SJCRH30 (cell line): ENCODE measurements at regions not wholly inside any gene's neighbourhood (a gene's known extent, or its start where the extent isn't known, plus 50 kb on each side); places are given as distances from the start of the nearest gene placed in this dataset.

ENCODE experiments used
- DNase-seq, 2 experiments: peaks; one replicate each; pipeline ENCODE4 v3.0.0-alpha.2; 2015 to 2020
- H3K27ac ChIP-seq: fragments of 250-450 bp; sonication (Bioruptor Pico); 2 replicates; pipeline ENCODE4 v1.5.1; 2020; ENCODE audit warnings: mild to moderate bottlenecking, moderate library complexity
- H3K27me3 ChIP-seq: fragments of 250-450 bp; sonication (Bioruptor Pico); 2 replicates; pipeline ENCODE4 v1.5.1; 2020; ENCODE audit warnings: mild to moderate bottlenecking, moderate library complexity
- H3K36me3 ChIP-seq: fragments of 250-450 bp; sonication (Bioruptor Pico); 2 replicates; pipeline ENCODE4 v1.5.1; 2020; ENCODE audit warnings: mild to moderate bottlenecking, moderate library complexity
- H3K4me1 ChIP-seq: fragments of 250-450 bp; sonication (Bioruptor Pico); 2 replicates; pipeline ENCODE4 v1.5.1; 2020; ENCODE audit warnings: mild to moderate bottlenecking, moderate library complexity
- H3K4me3 ChIP-seq: fragments of 250-450 bp; sonication (Bioruptor Pico); 2 replicates; pipeline ENCODE4 v1.5.1; 2020; ENCODE audit warnings: mild to moderate bottlenecking, moderate library complexity
- H3K9me3 ChIP-seq: fragments of 250-450 bp; sonication (Bioruptor Pico); replicated peaks from 2 replicates; pipeline ENCODE4 v1.5.1; 2020; ENCODE audit warnings: mild to moderate bottlenecking, moderate library complexity

DNA sequence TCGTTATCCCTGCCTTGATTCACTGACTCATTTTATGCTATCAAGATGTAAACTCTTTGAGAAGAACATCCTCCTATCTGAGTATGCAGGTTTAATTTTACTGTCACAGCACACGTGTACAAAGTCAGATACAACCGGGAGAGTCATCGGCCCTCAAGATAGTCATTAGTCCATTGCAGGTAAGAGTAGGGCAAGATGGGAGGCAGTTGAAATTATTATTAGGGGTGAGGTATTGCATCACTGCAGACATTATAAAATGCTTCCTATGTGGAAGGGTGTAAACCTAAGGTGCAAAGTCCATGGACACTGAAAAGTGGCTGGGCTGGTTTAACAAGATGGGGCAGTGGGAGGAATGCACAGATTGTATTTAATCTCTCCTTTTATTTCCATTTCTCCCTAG lies 113.7 kb downstream of the ARL4A start:
- Histone ChIP-seq H3K27ac (no peak overlapping the region), H3K9me3 (no peaks in the 10 kb centered on the region)

DNA sequence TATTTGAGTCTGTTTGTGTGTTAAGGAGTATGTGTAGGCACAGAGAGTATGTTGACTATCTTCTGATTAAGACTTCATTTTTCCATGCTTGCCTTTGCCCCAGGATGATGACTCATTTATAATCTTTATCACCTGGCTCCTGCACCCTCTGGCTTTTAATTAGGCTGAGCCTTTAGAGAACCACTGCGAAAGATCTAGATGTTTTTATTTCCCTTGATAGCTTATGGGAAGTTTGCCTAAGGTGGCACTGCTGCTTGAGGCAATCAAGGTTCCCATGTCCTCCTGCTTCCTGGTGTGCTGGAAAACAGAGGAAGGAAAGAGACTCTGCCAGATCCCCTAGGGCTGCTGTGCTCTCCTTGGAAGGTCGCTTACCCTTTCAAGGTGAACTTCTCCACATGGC lies 114.6 kb downstream of the ARL4A start:
- Histone ChIP-seq H3K4me1 (no peaks in the 10 kb centered on the region), H3K9me3 (no peaks in the 10 kb centered on the region), H3K4me3 (no peak overlapping the region), H3K27me3 (no peaks in the 10 kb centered on the region; the same call in 1 of the 2 replicates), H3K27ac (no peak overlapping the region), H3K36me3 (no peaks in the 10 kb centered on the region)
- no peak for DNase-seq

More for the DNA sequence above, 113.7 kb downstream of the ARL4A start:
- H3K36me3 ChIP-seq: no peaks in the 10 kb centered on the region
- H3K4me1 ChIP-seq: no peaks in the 10 kb centered on the region
- no peaks in the 10 kb centered on the region; the same call in 1 of the 2 replicates for H3K27me3 ChIP-seq
- DNase-seq: no peak
- no peak overlapping the region for H3K4me3 ChIP-seq

DNA sequence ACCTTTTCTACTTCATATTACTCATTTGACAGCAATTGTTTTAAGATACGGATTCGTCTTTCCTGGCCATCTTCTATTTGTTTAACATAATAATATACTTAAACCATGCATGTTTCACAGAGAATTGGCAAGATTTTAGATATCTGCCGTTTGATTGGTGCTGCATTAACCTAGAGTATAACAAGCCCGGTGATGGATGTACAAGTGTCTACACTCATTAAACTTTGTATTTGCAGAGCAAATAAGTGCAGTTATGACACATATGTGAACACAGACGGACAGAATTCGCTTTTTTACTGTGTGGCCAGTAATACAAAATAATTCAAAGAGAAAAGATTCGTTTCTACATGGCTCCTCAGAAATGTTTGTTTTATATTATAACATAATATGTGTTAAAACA lies 116.1 kb downstream of the ARL4A start:
- Histone ChIP-seq H3K4me1 (no peaks in the 10 kb centered on the region), H3K9me3 (no peaks in the 10 kb centered on the region)

DNA sequence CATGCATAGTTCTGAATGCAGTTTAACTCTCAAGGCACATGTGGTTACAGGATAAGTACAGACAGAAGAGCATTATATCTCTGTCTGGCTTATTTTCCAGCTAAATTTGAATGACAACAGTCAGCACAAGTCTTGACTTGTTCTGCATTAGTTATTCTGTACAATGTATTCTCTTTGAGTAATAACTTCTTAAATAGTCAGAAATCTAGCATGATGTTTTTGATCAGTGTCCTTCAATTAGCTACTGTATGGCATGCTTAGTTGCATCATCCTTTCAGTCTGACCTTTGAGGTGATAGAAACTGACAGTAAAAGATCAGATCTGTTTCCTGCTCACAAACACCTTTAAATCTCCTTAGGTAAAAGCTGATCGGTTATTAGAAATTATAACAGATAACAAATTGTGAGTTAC lies 118.1 kb downstream of the ARL4A start:
- Histone ChIP-seq H3K27me3 (no peaks in the 10 kb centered on the region), H3K4me1 (no peaks in the 10 kb centered on the region), H3K36me3 (no peaks in the 10 kb centered on the region), H3K9me3 (no peaks in the 10 kb centered on the region), H3K27ac (no peak overlapping the region), H3K4me3 (no peak overlapping the region)
- DNase-seq: no peak

More for the DNA sequence above, 116.1 kb downstream of the ARL4A start:
- Histone ChIP-seq H3K27me3 (no peaks in the 10 kb centered on the region), H3K36me3 (no peaks in the 10 kb centered on the region), H3K27ac (no peak overlapping the region), H3K4me3 (no peak overlapping the region)
- DNase-seq: no peak

DNA sequence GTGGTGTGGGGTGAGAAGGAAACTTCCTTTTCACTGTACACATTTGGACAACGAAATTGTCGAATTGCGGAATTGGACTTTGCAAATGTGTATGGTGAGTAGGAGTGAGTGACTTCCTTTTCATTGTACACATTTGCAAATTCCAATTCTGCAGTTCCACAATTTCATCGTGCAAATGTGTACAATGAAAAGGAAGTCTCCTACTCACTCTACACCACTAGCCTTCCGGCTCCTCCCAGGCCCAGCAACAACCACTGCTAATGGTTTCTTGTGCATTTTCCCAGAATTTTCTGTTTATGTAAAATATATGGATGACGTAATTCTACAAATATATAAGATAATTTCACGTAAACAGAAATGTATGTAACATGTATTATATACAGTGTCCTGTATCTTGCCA lies 118.5 kb downstream of the ARL4A start:
- no peak for DNase-seq
- Histone ChIP-seq H3K27ac (no peak overlapping the region), H3K27me3 (no peaks in the 10 kb centered on the region), H3K9me3 (no peaks in the 10 kb centered on the region), H3K4me3 (no peak overlapping the region), H3K36me3 (no peaks in the 10 kb centered on the region), H3K4me1 (no peaks in the 10 kb centered on the region)

DNA sequence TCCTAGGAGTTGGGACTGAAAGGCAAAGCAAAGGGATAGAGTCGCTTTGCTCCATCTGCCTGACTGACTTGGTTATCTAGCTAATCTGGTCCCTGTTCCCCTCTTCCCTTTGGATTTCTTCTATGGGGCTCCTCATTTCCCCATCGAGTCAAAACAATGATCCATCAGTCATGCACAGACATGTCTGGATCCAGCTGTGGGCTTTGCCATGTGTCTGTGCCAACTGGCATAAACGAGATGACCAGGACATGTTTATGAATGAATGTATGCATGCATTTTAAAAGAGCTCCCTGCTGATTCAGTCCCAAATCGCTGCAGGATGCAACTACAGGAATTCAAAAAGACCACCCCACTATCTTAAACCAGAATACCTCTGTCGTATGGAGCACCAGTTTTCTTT lies 122.0 kb downstream of the ARL4A start:
- Histone ChIP-seq H3K4me1 (no peaks in the 10 kb centered on the region), H3K4me3 (no peak overlapping the region), H3K27me3 (no peaks in the 10 kb centered on the region), H3K36me3 (no peaks in the 10 kb centered on the region), H3K27ac (no peak overlapping the region), H3K9me3 (no peaks in the 10 kb centered on the region)
- no peak for DNase-seq

DNA sequence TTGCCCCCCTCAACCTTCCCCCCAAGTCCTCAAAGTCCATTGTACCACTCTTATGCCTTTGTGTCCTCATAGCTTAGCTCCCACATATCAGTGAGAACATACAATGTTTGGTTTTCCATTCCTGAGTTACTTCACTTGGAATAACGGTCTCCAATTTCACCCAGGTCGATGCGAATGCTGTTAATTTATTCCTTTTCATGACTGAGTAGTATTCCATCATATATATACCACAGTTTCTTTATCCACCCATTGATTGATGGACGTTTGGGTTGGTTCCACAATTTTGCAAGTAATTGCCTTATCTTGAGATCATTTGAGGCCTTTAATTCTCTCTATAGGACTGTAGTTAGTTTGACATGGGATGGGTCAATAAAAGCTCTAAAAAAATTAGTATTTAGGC lies 124.7 kb downstream of the ARL4A start:
- no peak for DNase-seq
- H3K27me3 ChIP-seq: no peaks in the 10 kb centered on the region
- H3K4me3 ChIP-seq: no peak overlapping the region
- no peak overlapping the region for H3K27ac ChIP-seq
- H3K36me3 ChIP-seq: no peaks in the 10 kb centered on the region
- no peaks in the 10 kb centered on the region for H3K9me3 ChIP-seq
- no peaks in the 10 kb centered on the region for H3K4me1 ChIP-seq

DNA sequence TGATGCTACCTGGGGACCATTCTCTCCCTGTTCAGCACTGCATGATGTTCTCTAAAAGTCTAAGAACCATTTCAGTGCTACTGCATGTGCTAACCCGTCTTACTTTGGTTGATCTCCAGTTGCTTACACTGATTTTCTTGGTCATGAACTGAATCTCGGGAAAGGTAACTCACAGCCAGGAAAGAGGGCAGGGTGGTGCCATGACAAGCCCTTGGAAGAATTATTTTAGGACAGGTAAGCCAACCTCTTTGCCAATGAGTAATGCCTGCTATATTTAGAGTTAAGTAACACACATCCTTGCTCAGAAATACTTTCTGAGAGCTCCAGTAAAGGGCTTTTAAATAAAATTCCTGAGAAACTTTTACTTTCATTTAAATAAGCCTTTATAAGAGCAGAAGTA lies 126.7 kb downstream of the ARL4A start:
- H3K27ac ChIP-seq: no peak overlapping the region
- no peaks in the 10 kb centered on the region for H3K27me3 ChIP-seq
- no peak for DNase-seq
- H3K9me3 ChIP-seq: no peaks in the 10 kb centered on the region
- H3K36me3 ChIP-seq: no peaks in the 10 kb centered on the region
- no peak overlapping the region for H3K4me3 ChIP-seq
- H3K4me1 ChIP-seq: no peaks in the 10 kb centered on the region; the same call in 1 of the 2 replicates

DNA sequence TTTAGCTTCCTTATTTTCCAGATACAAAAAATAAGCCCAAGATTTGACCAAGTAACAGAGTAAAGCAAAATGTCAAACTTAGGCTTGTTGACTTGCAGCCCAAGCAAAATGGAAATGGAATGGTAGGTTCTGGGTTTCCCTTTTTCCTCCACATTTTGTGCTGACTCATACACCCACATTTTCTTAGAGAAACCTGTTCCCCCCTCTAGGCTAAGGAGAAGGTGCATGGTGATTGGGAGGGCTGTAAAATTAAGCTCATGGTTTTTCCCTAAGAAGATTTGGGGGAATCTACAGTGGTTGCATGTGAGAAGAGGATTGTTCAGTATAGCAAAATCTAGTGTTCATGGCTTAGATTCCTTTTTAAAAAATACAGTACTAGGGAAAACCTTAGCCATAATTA lies 127.4 kb downstream of the ARL4A start:
- DNase-seq: no peak
- H3K27ac ChIP-seq: no peak overlapping the region
- H3K4me3 ChIP-seq: no peak overlapping the region
- H3K36me3 ChIP-seq: no peaks in the 10 kb centered on the region
- H3K4me1 ChIP-seq: no peaks in the 10 kb centered on the region; the same call in 1 of the 2 replicates
- no peaks in the 10 kb centered on the region for H3K27me3 ChIP-seq
- no peaks in the 10 kb centered on the region for H3K9me3 ChIP-seq

DNA sequence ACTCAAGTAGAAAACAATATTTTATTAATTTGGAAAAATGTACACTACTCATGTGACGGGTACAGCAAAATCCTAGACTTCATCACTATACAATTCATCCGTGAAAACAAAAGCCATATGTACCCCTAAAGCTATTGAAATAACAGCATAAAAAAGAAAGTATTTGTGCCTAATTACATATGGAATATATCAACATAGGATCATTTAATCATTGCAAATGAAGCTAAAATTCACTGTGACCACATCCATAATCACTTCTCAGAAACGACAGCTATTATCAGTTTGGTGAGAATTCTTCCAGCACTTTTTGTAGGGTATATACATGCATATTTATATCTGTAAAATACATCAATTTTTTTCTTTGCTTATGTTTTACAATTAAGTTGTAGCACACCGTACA lies 128.0 kb downstream of the ARL4A start:
- Histone ChIP-seq H3K36me3 (no peaks in the 10 kb centered on the region), H3K27ac (no peak overlapping the region), H3K4me3 (no peak overlapping the region), H3K4me1 (no peaks in the 10 kb centered on the region; the same call in 1 of the 2 replicates), H3K9me3 (no peaks in the 10 kb centered on the region), H3K27me3 (no peaks in the 10 kb centered on the region)
- no peak for DNase-seq

DNA sequence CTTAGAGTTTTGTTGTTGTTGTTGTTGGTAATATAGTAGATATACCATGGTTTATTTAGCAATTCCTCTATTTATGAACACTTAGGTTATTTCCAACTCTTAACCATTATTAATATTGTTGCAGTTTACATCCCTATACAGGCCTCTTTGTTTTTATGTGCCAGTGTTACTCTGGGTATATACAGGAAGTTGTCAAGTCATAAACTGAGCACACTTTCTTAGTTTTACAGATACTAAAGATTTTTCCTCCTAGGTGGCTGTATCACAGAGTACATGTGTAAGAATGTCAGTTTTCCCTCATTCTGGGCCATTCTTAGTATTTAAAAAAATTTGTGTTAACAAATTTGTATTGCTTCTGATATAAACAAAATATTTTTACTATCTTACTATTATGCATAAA lies 128.4 kb downstream of the ARL4A start:
- Histone ChIP-seq H3K27ac (no peak overlapping the region), H3K27me3 (no peaks in the 10 kb centered on the region), H3K4me3 (no peak overlapping the region), H3K4me1 (no peaks in the 10 kb centered on the region; the same call in 1 of the 2 replicates), H3K36me3 (no peaks in the 10 kb centered on the region), H3K9me3 (no peaks in the 10 kb centered on the region)
- DNase-seq: no peak

DNA sequence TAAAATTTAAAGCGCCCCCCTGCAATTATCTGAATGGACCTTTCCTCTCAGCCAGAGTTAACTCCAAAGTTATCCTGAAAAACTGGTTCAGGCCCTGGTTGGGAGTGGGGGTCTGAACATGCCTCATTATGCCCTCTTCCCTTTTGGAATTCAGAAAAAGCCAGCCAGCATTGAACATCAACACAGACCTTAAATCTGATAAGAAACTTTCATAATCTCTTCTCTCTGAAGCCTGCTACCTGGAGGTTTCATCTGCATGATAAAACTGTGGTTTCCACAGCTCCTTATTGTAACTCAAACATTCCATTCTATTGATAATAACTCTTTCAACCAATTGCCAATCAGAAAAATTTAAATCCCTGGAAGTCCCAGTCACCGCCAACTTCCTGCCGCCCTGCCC lies 133.3 kb downstream of the ARL4A start:
- no peak for DNase-seq
- Histone ChIP-seq H3K27ac (no peak overlapping the region), H3K9me3 (no peaks in the 10 kb centered on the region), H3K4me1 (no peaks in the 10 kb centered on the region; the same call in 1 of the 2 replicates), H3K27me3 (peaks cover 4% of the 10 kb centered on the region; the same call in 1 of the 2 replicates), H3K36me3 (no peaks in the 10 kb centered on the region), H3K4me3 (no peak overlapping the region)

DNA sequence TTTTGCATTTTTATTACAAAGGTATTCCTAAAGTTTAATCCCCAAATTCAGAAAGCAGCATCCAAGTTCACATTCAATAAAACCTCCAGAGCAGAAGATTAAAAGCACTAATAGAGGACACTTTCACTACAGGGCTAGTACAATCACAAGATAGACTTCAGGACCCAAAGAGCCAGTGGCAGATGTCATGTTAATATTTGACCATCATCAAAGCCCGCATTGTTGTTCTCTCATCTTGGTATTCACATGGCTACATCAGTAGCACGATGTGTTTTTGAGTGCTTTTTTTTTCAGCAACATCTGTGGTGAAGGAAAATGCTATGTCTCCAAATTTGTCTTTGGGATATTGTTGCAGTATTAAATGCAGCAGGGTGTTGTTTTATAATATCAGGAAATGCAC lies 134.3 kb downstream of the ARL4A start:
- no peaks in the 10 kb centered on the region; the same call in 1 of the 2 replicates for H3K9me3 ChIP-seq
- no peak overlapping the region for H3K4me3 ChIP-seq
- no peak overlapping the region for H3K27ac ChIP-seq
- H3K4me1 ChIP-seq: no peaks in the 10 kb centered on the region; the same call in 1 of the 2 replicates
- peaks cover 4% of the 10 kb centered on the region; the same call in 1 of the 2 replicates for H3K27me3 ChIP-seq
- H3K36me3 ChIP-seq: no peaks in the 10 kb centered on the region
- DNase-seq: no peak

DNA sequence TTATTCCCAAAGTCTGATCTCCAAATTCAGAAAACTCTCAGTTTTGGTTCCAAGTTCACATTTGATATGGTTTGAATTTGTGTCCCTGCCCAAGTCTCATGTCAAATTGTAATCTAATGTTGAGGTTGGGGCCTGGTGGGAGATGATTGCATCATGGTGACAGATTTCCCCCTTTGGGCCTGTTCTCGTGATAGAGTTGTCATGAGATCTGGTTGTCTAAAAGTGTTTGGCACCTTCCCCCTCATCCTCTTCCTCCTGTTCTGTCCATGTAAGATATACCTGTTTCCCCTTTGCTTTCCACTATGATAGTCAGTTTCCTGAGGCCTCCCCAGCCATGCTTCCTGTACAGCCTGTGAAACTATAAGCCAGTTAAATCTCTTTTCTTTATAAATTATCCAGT lies 138.6 kb downstream of the ARL4A start:
- H3K9me3 ChIP-seq: no peaks in the 10 kb centered on the region; the same call in 1 of the 2 replicates
- no peak for DNase-seq

DNA sequence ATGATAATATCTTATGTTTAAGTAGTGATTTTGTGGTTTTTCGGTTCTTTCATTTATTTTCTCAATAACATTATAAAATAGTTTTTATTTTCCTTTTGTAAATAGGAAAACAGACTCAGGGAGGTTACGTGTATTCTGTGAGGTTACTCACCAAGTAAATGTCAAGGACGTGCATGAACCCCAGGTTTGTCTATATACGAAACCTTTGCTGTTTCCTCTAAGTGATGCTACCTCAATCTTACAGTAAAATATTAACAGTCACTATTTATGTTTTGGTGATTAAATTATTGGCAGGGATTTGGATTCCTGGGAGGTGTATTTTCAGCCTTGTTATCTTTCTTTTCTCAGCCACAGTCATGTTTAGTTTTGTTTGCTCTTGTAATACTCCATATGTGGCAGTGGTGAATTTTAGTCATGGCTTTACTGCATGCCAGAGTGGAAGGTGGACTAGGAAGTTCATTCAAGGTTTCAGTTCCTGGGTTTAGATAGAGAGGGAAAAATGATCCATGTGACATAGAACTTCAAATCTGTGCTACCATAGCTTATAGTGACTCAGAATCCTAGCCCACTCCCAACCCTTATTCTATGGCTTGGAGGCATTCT lies 139.9 kb downstream of the ARL4A start:
- no peak overlapping the region for H3K27ac ChIP-seq
- no peak for DNase-seq
- H3K4me1 ChIP-seq: no peaks in the 10 kb centered on the region
- H3K4me3 ChIP-seq: no peak overlapping the region
- H3K27me3 ChIP-seq: peaks cover 4% of the 10 kb centered on the region; the same call in 1 of the 2 replicates
- H3K36me3 ChIP-seq: no peaks in the 10 kb centered on the region
- H3K9me3 ChIP-seq: no peaks in the 10 kb centered on the region; the same call in 1 of the 2 replicates

More for the DNA sequence above, 138.6 kb downstream of the ARL4A start:
- Histone ChIP-seq H3K4me3 (no peak overlapping the region), H3K4me1 (no peaks in the 10 kb centered on the region), H3K36me3 (no peaks in the 10 kb centered on the region), H3K27ac (no peak overlapping the region), H3K27me3 (peaks cover 4% of the 10 kb centered on the region; the same call in 1 of the 2 replicates)

DNA sequence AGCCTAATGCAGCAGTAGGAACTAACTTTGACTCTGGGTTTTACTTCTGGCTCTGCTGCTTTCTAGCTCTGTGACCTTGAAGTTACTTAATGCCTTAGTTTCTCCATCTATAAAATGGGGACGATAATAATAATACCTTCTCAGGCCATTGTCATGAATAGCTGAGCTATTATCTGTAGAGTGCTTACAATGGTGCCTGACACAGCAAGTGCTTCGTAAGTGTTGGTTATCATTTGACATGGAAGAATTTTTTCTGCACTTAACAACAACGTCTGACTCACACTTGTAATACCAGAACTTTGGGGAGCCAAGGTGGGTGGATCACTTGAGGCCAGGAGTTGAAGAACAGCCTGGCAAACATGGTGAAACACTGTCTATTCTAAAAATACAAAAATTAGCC lies 140.5 kb downstream of the ARL4A start:
- Histone ChIP-seq H3K27me3 (peaks cover 4% of the 10 kb centered on the region; the same call in 1 of the 2 replicates), H3K36me3 (no peaks in the 10 kb centered on the region), H3K4me1 (no peaks in the 10 kb centered on the region), H3K4me3 (no peak overlapping the region), H3K27ac (no peak overlapping the region), H3K9me3 (no peaks in the 10 kb centered on the region; the same call in 1 of the 2 replicates)
- no peak for DNase-seq
